ENCODE measurements at regions not wholly inside any gene's neighbourhood (a gene's known extent, or its start where the extent isn't known, plus 50 kb on each side); places are given as distances from the start of the nearest gene placed in this dataset.

GRCh38 chr5:62130107-62130506 is 175.9 kb upstream of the KIF2A start:
- DNase-seq = no peak

- DNase-seq = no peak
Measured at GRCh38 chr5:62132276-62132675, 173.7 kb upstream of the KIF2A start.

GRCh38 chr5:62133426-62133825 is 172.6 kb upstream of the KIF2A start:
- no peak for DNase-seq

GRCh38 chr5:62134811-62135210 is 171.2 kb upstream of the KIF2A start:
- DNase-seq = peak; percentile 2

- DNase-seq = no peak
Measured at GRCh38 chr5:62137628-62138027, 168.4 kb upstream of the KIF2A start.

GRCh38 chr5:62138607-62139006 is 167.4 kb upstream of the KIF2A start:
- no peak for DNase-seq

- DNase-seq = no peak
Measured at GRCh38 chr5:62139741-62140140, 166.3 kb upstream of the KIF2A start.

- no peak for DNase-seq
Measured at GRCh38 chr5:62142351-62142750, 163.7 kb upstream of the KIF2A start.

- DNase-seq = peak; percentile 30
Measured at GRCh38 chr5:62143268-62144229, 162.5 kb upstream of the KIF2A start.

- no peak for DNase-seq
Measured at GRCh38 chr5:62144401-62145022, 161.5 kb upstream of the KIF2A start.

GRCh38 chr5:62149879-62150278 is 156.1 kb upstream of the KIF2A start:
- DNase-seq = no peak

- DNase-seq = no peak
Measured at GRCh38 chr5:62152394-62153087, 153.5 kb upstream of the KIF2A start.

- DNase-seq = no peak
Measured at GRCh38 chr5:62154758-62155157, 151.2 kb upstream of the KIF2A start.

- DNase-seq = no peak
Measured at GRCh38 chr5:62155988-62156387, 150.0 kb upstream of the KIF2A start.

- DNase-seq = no peak
Measured at GRCh38 chr5:62167561-62168057, 138.4 kb upstream of the KIF2A start.

- DNase-seq = no peak
Measured at GRCh38 chr5:62168506-62169281, 137.3 kb upstream of the KIF2A start.

- DNase-seq = no peak
Measured at GRCh38 chr5:62178258-62178657, 127.7 kb upstream of the KIF2A start.

GRCh38 chr5:62182802-62183201 is 123.2 kb upstream of the KIF2A start:
- no peak for DNase-seq

- no peak for DNase-seq
Measured at GRCh38 chr5:62183727-62184126, 122.3 kb upstream of the KIF2A start.

- DNase-seq = no peak
Measured at GRCh38 chr5:62184444-62184843, 121.6 kb upstream of the KIF2A start.

- no peak for DNase-seq
Measured at GRCh38 chr5:62190173-62190572, 115.8 kb upstream of the KIF2A start.

- DNase-seq = no peak
Measured at GRCh38 chr5:62190931-62191330, 115.1 kb upstream of the KIF2A start.

- no peak for DNase-seq
Measured at GRCh38 chr5:62192958-62193357, 113.0 kb upstream of the KIF2A start.
